Tibial nerve (tissue), 3 donors: ENCODE measurements at regions not wholly inside any gene's neighbourhood (a gene's known extent, or its start where the extent isn't known, plus 50 kb on each side); places are given as distances from the start of the nearest gene placed in this dataset.

Source experiments
- CTCF ChIP-seq, 5 experiments: fragments of 200-600 bp in 3 of 5; fragments of 450-650 bp in 2 of 5; sonication (generic) in 3 of 5; IDR thresholded peaks; one replicate each; pipeline ENCODE4 v1.5.1; 2016 to 2019; ENCODE audit warnings: antibody characterized with exemption in 5 of 5, mild to moderate bottlenecking in 3 of 5, moderate library complexity in 2 of 5
- POLR2A ChIP-seq, 2 donors: fragments of 450-650 bp; IDR thresholded peaks; one replicate each; pipeline ENCODE4 v1.6.1; 2017; ENCODE audit warnings: antibody characterized with exemption in 2 of 2, mild to moderate bottlenecking in 2 of 2, moderate library complexity in 2 of 2

- TF ChIP-seq CTCF (IDR thresholded peaks at IDR 0.05) (no peak), POLR2A (IDR thresholded peaks at IDR 0.05) (no peak)
These were observed 105.7 kb upstream of the GHR start for GRCh38 chr5:42317575-42317974.
